ENCODE measurements at regions not wholly inside any gene's neighbourhood (a gene's known extent, or its start where the extent isn't known, plus 50 kb on each side); places are given as distances from the start of the nearest gene placed in this dataset.

DNA sequence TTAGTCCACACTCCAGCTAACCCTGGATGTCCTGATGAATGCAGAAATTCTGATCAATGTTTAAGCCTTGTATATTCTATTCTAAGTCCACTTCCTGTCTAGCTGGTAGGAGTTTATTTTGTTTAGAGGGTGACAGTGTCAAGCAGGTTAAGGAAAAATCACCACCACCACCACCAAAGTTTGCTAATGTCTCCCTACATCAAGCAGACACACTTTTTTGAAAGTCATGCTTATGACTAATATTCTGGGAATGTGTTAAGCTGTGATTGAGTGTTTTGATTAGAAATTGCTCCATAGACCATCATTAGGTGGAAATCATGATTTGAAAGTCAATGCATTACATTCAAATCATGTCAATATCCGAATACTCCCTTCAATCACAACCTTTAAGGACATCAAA lies 1530.1 kb downstream of the MAT2B start:
- POLR2A ChIA-PET: no interaction called here
- WGBS (ENCODE audit: low lambda C conversion rate): 4% methylated on average over 1 of the region's 1 CpG
- no peaks in the 10 kb centered on the region for H3K36me3 ChIP-seq (replicated peaks in 1 of 2; ENCODE audit: control insufficient read depth in 1 of 2, insufficient read depth in 2 of 2, low read length in 2 of 2)

More for the DNA sequence above, 1530.1 kb downstream of the MAT2B start:
- Histone ChIP-seq H3K27ac (ENCODE audit: extremely low read length, insufficient read depth, low read length) (no peak overlapping the region), H3K79me2 (ENCODE audit: insufficient read depth, low read length) (no peaks in the 10 kb centered on the region), H3K4me2 (ENCODE audit: low read depth, low read length) (no peak overlapping the region), H4K20me1 (ENCODE audit: insufficient read depth, low read length) (no peaks in the 10 kb centered on the region), H3K4me3 (replicated peaks in 1 of 3; ENCODE audit: insufficient read depth in 1 of 3, low read depth in 2 of 3, low read length in 3 of 3) (no peak overlapping the region), H2AFZ (ENCODE audit: low read length) (no peak overlapping the region), H3K4me1 (ENCODE audit: insufficient read depth, low read length) (no peaks in the 10 kb centered on the region), H3K9ac (ENCODE audit: insufficient read depth, low read depth, low read length) (no peak overlapping the region), H3K9me3 (ENCODE audit: low read length) (peaks cover 43% of the 10 kb centered on the region), H3K27me3 (ENCODE audit: control insufficient read depth in 1 of 2, insufficient read depth in 2 of 2, low read length in 2 of 2) (no peaks in the 10 kb centered on the region)
- CTCF ChIA-PET (ENCODE audit: low intra/inter-chr PET ratio, low total read pairs): no interaction called here
- no peak for ATAC-seq
- TF ChIP-seq ZNF775 (CRISPR knock-in tag; IDR thresholded peaks at IDR 0.05; ENCODE audit: borderline replicate concordance): no peak
- TF ChIP-seq, protein P1, sequence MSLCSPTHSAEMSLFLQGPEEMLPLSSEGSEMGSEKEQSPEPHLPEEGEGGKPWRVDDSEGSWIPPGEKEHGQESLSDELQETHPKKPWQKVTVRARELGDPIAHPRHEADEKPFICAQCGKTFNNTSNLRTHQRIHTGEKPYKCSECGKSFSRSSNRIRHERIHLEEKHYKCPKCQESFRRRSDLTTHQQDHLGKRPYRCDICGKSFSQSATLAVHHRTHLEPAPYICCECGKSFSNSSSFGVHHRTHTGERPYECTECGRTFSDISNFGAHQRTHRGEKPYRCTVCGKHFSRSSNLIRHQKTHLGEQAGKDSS (CRISPR knock-in tag; IDR thresholded peaks at IDR 0.05; ENCODE audit: borderline replicate concordance, low read depth): no peak
- no peak for TF ChIP-seq KLF11 (CRISPR knock-in tag; IDR thresholded peaks at IDR 0.05)
- no peak for TF ChIP-seq ATF1 (CRISPR knock-in tag; IDR thresholded peaks at IDR 0.05)
- no peak for TF ChIP-seq JUNB (CRISPR knock-in tag; IDR thresholded peaks at IDR 0.05; ENCODE audit: borderline replicate concordance)
- TF ChIP-seq ATF7-NPFF (CRISPR knock-in tag; IDR thresholded peaks at IDR 0.05; ENCODE audit: low read depth): no peak
- TF ChIP-seq ZNF446 (CRISPR knock-in tag; IDR thresholded peaks at IDR 0.05): no peak
- TF ChIP-seq, protein P2, sequence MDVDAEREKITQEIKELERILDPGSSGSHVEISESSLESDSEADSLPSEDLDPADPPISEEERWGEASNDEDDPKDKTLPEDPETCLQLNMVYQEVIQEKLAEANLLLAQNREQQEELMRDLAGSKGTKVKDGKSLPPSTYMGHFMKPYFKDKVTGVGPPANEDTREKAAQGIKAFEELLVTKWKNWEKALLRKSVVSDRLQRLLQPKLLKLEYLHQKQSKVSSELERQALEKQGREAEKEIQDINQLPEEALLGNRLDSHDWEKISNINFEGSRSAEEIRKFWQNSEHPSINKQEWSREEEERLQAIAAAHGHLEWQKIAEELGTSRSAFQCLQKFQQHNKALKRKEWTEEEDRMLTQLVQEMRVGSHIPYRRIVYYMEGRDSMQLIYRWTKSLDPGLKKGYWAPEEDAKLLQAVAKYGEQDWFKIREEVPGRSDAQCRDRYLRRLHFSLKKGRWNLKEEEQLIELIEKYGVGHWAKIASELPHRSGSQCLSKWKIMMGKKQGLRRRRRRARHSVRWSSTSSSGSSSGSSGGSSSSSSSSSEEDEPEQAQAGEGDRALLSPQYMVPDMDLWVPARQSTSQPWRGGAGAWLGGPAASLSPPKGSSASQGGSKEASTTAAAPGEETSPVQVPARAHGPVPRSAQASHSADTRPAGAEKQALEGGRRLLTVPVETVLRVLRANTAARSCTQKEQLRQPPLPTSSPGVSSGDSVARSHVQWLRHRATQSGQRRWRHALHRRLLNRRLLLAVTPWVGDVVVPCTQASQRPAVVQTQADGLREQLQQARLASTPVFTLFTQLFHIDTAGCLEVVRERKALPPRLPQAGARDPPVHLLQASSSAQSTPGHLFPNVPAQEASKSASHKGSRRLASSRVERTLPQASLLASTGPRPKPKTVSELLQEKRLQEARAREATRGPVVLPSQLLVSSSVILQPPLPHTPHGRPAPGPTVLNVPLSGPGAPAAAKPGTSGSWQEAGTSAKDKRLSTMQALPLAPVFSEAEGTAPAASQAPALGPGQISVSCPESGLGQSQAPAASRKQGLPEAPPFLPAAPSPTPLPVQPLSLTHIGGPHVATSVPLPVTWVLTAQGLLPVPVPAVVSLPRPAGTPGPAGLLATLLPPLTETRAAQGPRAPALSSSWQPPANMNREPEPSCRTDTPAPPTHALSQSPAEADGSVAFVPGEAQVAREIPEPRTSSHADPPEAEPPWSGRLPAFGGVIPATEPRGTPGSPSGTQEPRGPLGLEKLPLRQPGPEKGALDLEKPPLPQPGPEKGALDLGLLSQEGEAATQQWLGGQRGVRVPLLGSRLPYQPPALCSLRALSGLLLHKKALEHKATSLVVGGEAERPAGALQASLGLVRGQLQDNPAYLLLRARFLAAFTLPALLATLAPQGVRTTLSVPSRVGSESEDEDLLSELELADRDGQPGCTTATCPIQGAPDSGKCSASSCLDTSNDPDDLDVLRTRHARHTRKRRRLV (CRISPR knock-in tag; IDR thresholded peaks at IDR 0.05): no peak
- no peak for TF ChIP-seq MTA1 (CRISPR knock-in tag; IDR thresholded peaks at IDR 0.05; ENCODE audit: borderline replicate concordance)
- TF ChIP-seq BCL6 (CRISPR knock-in tag; IDR thresholded peaks at IDR 0.05): no peak
- no peak for TF ChIP-seq ZEB1 (IDR thresholded peaks at IDR 0.05; ENCODE audit: insufficient replicate concordance, low read depth)
- in situ Hi-C loops (cut with HindIII; ENCODE audit: extremely low pct_ligation_motif_present, low pct_unique_long_range_greater_than_20kb) (no loop called here), intact Hi-C loops (cut with micrococcal nuclease; ENCODE audit: unreplicated experiment) (no loop called here)
- no TSS peak for BruUV-seq (replicated peaks)
- no peak for DNase-seq (ENCODE audit: low spot score)
- FAIRE-seq: no peak
